GM19043 (cell line): ENCODE measurements at regions not wholly inside any gene's neighbourhood (a gene's known extent, or its start where the extent isn't known, plus 50 kb on each side); places are given as distances from the start of the nearest gene placed in this dataset.
A peak's percentile ranks its signal among the peaks of the same experiment; 100 is the strongest.

ENCODE experiments used
- ATAC-seq: cut with Tn5 transposase; IDR thresholded peaks from one replicate; pipeline ENCODE4 v1.9.1; 2021; ENCODE audit warnings: low read depth; ENCODE audit not compliant: unreplicated experiment

GRCh38 chr1:198929961-198930599, 291.2 kb downstream of the PTPRC start:
- ATAC-seq, result peak; percentile 56

DNA sequence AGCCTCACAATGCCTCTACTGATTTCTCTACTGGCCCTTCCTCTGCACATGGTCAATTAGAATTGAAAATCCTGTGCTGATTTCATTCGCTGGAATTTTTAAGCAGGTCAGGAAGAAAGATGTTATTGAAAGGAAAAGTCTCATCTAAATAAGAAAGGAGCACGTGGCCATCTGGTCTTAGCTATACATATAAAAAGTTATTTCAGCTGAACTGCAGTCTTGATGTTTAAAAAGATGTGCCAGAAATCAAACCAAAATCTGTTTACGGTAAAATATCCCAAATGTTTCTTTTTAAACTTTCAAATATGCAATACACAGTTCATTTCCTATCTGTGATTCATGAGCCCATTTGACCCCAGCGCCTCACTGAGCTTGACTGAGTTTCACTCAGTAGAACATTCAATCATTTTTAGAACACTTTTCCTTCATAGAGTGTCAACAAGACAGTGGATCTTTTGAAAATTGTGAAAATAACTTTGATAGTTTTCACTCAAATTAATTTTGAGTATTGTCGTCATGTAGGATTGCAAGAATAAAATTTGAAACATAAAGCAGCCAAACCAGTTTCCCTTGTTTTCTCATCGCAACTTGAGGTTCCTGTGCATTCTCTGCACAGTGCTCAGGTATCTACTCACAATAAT, 293.6 kb downstream of the PTPRC start:
- ATAC-seq, result no peak

DNA sequence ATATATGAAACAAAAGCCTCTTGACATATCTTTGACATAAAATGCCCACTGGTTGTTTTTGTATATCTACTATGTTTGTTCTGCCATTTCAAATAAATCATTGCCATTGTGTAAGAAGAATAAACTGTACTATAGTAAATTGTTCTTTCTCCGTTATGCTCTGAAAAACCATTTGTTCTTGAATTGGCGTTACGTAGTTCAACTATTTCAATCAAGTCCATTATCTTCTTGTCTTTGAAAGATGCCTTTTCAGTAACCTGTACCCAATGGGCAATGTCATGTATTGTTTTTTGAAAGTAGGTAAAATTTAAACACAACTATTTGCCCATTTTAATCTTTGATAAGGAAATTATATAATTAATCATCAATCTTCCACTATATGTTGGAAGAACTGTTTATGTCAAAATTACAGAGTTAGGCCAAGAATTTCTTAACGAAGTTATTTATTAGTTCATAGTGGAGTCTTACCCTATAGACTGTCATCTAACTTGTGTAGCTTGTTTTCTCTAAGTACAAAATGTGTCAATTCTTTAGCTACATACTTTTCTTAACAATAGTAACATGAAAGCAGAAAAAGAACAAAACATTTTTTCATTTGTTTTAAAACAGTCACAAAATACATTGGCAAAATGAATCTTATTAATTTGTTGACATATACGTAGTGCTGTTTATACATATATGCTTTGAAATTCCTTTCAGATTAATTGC, 294.8 kb downstream of the PTPRC start:
- ATAC-seq, result no peak

GRCh38 chr1:198934426-198934825, 295.6 kb downstream of the PTPRC start:
- ATAC-seq, result no peak

DNA sequence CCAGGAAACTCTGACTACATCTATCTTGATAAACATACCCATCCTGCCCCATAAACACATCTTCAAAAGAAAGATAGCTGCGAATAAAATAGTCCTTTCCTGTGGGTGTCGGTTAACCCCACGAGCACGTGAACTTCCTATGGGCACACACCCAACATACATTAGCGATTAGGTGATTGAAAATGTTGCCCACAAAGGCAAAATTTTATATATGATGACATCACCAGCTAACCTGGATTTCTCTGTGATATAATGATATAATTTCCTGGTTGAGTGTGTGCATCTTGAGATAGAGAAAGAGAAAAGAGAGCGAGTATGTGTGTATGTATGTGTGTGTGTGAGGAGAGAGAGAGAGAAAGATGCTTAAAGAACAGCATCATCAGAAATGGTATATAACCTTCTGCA, 296.1 kb downstream of the PTPRC start:
- ATAC-seq, result peak; percentile 21

DNA sequence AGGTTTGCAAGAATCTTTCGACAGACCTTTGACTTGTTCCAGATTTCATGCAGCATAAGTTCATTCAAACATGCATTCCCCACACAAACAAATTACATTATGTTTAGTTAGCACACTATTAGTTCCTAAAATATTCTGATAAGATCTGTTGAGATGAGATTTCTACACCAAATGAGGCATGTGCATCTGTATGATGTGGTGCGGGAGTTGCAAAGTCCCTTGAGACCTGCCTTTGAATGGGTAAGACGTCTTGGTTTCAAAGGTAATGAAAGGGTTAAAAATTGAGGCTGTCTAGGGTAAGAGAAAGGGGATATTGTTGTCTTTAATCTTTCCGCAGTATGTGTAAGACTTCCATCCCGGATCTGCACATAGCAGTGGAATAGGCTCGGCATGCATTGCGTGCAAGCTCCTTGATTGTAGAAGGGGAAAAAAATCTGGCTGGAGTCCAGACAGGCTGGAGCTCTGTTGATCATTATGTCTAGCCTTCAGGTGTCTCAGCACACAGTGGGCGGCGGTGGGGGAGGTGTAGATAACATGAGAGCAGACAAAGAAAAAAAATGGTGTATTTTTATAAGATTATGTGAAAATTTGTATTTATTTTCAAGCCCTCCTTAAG, 296.6 kb downstream of the PTPRC start:
- peak; percentile 47 for ATAC-seq

DNA sequence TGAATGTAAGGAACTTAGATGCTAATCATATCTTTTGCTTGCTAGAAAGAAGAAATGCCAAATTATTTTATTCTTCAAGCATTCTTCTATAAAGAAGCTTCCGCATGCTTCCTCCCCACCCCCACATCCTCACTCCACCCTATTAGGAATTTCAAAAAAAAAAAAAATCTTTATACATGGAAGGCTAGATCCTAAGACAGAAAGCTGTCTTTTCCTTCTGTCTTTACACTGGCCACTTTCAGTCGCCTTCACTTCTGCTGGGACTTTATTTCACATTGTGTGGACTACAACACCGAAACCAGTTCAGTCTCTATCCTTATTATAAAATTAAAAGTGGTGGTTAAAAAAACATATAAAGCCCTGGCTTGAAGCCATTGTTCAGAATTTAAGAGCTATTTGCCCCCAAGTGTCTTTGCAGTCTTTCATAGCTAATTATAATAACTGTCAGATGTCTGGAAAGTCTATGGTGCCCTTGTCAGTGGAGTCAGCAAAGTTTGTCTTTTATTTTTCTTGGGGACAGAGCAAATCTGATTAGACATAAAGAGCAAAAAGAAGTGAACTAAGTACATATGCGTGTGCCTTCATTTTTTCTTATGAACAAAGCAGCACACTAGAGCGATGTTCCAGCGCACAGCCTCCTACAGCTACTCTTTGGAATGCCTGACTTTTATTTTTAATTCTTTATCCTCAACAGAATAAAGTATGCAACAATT, 297.7 kb downstream of the PTPRC start:
- ATAC-seq, result no peak

DNA sequence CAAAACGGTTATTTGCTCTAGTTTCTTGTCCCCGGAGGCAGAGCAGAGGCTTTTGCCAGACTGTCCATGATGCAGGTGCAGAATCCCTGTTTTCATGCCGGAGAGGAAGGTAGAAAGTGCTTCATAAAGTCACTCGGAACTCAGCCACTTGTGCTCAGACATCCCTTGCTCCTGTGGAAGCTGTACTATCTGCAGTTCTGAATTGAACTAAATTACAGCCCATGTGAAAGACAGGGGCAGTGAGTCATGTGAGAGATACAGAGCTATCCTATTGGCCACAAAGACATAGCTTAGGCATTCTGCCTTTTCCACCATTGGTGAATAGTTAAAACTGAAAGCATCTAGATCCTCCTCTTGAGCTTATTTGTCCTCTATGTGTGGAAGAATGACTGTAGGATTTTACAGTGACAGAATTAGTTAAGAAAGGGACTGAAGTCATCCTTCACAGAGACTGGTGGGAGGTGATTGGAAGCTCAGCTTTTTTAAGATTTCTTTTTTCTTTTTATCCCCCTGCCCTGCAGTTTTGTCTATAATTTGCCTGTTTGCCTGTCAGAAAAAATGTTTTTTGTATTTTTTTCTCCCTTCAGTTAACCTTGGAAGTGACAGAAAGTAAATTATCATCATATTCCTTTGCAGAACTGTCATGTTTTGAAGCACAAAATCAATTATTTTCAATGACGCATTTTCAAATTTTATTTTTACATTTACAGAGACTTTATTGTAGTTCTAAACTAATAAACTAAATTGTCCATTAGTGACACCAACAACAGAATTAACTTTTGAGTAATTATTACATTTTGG, 298.6 kb downstream of the PTPRC start:
- peak; percentile 83 for ATAC-seq

GRCh38 chr1:198939286-198939685, 300.4 kb downstream of the PTPRC start:
- ATAC-seq, result no peak

DNA sequence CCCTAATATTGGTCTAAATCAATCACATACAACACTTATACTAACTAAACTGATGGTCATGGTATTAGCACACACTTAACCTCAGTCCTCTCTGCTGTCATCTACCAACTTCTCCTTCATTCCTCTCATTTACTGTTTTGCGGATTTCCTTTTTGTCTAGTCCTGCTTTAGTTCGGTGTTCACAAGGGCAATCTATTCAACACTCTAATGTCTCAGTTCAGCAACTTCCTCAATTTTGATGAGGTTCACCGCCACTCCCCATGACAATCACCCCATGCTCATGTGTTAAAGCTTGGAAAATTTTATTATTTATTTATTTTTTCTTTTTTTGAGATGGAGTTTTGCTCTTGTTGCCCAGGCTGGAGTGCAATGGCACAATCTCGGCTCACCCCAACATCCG, 301.1 kb downstream of the PTPRC start:
- ATAC-seq, result no peak

- ATAC-seq, result no peak
Measured at GRCh38 chr1:198942466-198942865, 303.6 kb downstream of the PTPRC start.

DNA sequence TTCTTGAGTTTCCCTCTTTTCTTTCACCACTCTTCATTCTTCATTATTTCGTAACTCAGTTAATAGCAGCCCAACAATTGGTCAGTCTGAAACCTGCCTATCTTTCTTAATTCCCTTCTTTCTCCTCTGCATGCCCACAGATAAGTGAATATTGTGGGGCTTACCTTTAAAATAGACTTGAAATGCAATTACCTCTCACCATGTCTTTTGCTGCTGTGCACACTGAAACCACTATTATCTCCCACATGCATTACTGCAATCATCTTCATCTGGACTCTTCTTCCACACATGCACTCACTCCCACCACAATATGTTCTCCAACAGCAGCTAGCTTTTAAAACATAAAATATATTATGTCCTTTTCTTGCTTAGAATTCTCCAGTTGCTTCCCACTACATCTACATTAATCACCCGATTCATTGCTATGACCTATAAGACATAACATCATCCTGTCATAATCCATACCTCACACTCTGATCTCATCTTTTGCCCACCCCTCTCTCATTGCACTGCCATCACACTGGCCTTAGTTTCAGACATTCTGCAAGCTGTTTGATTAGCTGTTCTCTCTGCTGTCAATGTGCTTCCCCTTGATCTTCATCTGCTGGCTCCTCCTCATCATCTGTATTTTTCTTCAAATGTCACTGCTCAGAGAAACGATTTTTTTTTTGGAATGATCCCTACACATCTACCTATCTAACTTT, 304.8 kb downstream of the PTPRC start:
- no peak for ATAC-seq

GRCh38 chr1:198947456-198947855, 308.6 kb downstream of the PTPRC start:
- no peak for ATAC-seq

DNA sequence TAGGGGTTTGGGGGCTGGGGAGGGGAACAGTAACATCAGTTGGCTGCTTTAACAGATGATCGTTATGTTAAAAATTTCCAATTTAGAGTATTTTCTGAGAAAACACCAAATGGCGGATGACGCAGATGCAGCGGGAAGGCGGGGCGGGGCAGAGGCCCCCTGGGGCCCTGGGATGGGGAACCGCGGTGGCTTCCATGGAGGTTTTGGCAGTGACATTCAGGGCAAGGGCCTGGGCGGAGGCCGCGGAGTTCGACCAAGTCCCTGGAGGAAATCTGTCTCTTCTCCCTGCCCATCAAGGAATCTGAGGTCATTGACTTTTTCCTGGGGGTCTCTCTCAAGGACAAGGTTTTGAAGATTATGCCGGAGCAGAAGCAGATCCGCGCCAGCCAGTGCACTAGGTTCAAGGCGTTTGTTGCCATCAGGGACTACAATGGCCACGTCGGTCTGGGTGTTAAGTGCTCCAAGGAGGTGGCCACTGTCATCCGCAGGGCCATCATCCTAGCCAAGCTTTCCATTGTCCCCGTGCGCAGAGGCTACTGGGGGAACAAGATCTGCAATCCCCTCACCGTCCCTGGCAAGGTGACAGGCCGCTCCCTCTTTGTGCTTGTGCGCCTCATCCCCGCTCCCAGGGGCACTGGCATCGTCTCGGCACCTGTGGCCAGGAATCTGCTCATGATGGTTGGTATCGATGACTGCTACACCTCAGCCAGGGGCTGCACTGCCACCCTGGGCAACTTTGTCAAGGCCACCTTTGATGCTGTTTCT, 310.2 kb downstream of the PTPRC start:
- ATAC-seq, result no peak

DNA sequence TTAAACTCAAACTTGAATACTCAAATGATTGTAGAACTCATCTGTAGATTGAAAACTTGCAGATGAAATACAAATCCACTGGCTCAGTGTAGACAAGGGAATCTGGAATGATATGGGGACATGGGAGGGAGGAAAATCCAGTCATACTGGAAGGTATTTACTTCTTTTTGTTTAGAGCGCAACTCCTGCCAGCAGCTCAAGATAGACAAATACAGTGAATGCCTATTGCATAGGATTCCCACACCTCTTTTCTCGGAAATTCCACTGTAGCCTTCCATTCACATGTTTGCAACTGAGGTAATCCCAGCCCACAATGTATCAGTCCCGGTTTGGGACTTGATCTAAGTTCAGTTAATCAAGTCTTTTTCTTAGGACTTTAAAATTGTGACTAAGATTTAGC, 311.2 kb downstream of the PTPRC start:
- ATAC-seq, result no peak

DNA sequence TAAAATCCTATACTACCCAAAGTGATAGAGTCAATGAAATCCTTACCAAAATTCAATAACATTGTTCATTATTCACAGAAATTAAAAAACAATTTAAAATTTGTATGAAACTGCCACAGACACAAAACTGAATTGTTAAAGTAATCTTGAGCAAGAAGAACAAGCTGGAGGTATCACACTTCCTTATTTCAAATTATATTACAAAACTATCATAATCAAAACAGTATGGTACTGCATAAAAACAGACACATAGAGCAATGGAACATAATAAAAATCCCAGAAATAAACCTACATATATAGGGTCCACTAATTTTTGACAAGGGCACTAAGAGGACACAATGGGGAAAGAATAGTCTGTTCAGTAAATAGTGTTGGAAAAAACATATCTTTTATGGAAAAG, 316.2 kb downstream of the PTPRC start:
- ATAC-seq, result no peak

DNA sequence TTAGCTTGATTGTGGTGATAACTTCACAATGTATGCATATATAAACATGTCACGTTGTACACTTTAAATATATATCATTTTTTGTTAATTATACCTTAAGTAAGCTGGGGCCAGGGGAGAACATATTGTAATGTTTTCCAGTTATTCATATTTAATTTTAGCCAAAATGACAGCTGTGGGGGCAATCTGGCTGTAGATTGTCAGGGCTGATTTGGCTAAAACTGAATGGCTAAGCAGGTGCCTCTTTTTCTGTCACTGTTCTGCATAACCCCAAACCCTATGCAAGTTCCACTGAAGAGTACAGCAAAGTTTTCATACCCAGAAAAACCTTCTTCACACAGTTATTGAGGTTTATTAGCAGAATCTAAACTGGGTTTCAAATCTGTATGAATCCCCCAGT, 318.2 kb downstream of the PTPRC start:
- no peak for ATAC-seq

DNA sequence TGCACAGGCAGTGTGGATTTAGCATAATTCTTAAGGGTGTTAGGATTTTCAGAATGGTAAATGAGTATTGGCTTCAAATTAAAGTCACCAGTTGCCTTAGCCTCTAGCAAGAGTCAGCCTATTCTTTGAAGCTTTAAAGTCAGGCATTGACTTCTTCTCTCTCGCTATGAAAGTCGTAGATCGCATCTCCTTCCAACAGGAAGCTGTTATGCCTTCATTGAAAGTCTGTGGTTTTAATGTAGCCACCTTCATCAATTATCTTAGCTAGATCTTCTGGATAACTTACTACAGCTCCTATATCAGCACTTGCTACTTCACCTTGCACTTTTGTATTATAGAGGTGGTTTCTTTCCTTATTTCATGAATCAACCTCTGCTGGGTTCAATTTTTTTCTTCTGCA, 320.2 kb downstream of the PTPRC start:
- ATAC-seq, result no peak

- ATAC-seq, result no peak
Measured at GRCh38 chr1:198959676-198960075, 320.8 kb downstream of the PTPRC start.
